NCI-H2196 treated with DMSO at 0.1 percent for 48 hours (cell line): ENCODE measurements at regions not wholly inside any gene's neighbourhood (a gene's known extent, or its start where the extent isn't known, plus 50 kb on each side); places are given as distances from the start of the nearest gene placed in this dataset.

ENCODE experiments used
- DNase-seq: peaks from one replicate; lab custom pipeline; 2025; ENCODE audit not compliant: unreplicated experiment; lab: John Stamatoyannopoulos, UW

DNA sequence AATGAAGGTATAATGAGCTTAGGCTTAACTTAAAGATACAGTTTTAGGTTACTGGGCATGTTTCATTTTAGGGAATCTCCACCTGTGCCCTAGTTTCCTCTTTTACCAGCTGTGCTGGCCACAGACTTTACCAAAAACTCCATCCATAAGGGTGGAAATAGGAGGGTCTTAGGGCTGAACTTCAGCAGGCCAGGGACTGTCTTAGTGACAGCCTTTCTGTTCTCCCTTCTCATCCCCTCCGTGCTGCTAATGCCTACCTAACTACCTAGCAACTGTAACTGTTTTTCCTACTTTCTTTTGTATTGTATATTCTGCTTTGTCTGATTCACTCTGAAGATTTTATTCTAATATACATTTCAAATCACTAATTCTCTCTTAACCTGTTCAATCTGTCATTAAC lies 1375.3 kb downstream of the PCDH18 start:
- DNase-seq, result no peak

DNA sequence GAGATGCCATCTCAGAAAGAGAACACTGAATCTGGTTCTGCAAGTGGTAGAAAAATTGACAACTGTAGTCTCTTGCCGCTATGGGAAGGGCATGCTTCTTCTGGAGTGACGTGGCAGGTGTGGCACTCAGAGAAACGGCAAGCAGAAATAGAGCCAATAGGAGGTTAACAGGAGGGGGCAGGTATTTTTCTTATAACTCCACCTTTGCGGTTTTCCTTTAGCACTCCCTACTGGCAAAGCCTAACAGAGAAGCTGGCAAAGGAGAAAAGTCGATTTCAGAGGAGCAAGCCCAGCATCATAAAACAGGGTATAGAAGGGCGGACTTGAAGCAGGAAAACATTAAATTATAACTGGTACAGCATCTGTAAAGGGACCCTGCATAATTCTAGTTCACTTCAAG lies 1382.2 kb downstream of the PCDH18 start:
- DNase-seq, result no peak

DNA sequence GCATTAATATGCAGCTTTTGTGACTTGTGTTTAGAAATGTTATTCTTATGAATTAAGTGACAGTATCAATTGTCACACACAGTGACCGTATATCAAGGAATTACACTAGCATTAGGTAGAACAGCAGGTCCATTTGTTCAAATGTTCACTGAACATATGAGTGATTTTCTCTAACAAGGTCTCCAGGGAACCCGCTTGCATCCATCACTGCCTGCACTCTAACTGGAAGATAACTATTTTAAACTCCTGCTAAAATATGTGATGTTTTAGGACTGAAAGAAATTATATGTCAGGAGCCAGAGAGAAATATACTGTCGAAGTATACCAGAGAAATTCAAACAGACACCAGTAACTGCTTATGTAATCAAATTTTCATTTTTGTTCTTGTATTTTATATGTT lies 1395.7 kb downstream of the PCDH18 start:
- DNase-seq, result no peak

DNA sequence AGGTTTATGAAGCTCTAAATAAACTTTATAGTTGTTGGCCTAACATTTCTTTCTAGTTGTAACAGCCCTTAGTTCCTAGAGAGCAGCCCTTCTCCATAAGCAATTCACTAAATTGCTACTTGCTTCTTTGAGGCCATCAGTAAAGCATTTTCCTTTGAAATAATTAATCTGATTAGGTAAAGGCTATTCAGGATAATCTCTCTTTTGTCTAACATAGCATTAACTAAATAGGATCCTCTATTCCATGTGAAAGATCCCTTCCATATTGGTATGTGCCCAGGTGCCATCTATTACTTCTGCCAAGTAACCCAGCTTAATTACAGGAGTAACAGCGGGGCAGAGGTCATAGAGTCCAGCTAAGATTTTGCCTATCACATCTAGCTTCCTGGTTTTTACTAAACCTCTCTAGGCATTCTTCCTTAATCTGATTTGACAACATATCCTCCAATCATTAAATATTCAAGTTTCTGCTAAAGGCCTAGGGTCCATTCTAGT lies 1408.0 kb downstream of the PCDH18 start:
- no peak for DNase-seq

DNA sequence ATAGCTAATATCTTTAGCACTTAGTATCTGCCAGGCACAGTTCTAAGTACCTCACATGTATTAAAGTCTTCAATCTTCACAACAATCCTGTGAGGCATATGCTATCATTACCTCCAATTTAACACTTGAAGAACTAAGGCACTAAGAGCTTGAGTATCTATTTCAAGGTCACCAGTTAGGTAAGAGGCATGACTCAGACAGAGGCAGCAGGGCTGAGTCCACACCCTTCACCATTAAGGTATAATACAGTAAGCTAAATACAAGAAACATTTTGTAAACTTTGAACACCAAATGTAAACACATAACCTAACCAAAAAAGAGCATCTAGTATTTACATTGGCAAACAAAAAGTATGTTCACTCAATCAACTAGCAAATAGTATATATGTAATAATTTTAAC lies 1410.9 kb downstream of the PCDH18 start:
- DNase-seq, result no peak

DNA sequence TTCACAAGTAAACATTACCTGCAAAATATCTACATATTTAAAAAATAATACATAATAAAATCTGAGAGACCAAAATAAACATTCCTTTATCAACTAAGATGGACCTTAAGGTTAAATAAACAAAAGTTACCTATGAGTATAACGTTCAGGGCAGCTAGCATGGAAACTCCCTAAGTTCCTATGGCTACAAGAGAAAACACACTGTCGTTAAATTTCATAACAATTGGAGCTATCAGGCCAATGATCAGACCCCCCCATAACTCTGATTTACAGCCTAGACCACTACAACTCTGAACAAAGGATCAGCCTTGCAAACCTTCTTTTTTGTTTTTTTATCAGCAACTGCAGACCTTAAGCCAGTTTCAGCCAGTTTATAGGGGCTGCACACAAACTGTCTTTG lies 1418.4 kb downstream of the PCDH18 start:
- no peak for DNase-seq

DNA sequence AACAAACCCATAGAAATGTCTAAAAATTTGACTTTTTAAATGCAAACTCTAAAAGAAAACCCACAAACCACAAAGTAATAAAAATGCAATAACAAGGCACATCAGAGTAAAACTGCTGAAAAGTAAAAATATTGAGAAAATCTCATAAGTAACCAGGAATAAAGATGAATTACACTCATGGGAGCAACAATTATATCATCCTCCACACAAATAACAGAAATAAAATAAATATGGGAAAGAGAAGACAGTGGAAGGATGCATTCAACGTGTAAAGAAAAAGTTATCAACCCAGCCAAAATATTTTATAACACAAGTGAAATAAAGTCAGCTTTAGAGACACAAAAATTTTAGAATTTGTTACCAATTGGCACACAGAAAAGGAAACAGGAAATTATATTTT lies 1420.2 kb downstream of the PCDH18 start:
- DNase-seq, result no peak

DNA sequence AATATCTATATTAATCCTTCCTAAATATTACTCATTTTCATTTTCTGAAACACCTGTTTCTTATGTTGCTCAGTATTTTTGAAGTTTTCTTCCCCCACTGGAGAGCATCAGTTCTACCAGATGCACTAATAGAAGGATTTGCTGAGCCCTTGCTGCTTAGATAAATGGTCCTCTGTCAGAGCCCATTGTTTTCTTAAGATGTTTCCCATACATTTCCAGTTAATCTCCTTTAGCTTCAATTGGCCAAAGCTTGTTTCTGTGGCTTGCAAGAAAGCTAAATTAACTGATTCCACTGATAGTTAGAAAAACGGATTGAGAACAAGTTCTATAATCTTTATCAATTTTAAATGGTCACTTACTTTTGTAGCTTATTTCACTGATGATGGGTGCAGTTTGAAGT lies 1425.5 kb downstream of the PCDH18 start:
- no peak for DNase-seq

DNA sequence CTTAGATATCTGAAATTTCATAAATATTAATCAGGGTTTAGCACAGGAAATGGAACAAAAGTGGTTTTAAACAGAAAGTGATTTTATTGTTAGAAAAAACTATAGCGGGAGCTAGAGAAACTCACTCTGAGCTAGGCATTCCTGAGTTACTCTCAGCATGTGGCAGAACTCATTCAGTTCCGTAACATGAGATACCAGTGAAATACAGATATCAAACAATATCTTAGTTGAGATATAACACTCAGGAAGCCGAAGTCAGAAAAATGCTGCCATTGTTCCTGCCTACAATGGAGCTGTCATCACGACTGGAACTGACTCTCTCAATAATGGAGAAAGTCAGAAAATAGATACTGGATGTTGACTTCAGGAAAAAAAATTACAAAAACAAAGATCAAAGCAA lies 1428.7 kb downstream of the PCDH18 start:
- DNase-seq, result no peak

DNA sequence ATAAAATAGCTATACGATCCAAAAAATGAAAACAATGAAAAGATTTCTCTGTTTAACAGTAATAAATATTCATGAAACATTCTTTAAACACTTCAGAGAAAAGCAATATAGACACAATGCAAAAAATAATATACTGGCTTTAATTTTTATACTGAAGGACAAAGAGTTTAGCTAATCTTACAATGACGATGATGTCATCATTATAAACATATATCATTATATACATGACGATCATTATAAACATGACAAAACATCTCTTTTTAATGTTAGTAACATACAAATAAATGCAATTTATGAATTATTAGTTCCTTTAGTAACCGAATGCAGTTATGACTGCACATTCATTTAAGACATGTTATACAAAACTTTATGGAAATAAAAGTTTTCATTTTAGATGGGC lies 1434.6 kb downstream of the PCDH18 start:
- DNase-seq, result no peak

DNA sequence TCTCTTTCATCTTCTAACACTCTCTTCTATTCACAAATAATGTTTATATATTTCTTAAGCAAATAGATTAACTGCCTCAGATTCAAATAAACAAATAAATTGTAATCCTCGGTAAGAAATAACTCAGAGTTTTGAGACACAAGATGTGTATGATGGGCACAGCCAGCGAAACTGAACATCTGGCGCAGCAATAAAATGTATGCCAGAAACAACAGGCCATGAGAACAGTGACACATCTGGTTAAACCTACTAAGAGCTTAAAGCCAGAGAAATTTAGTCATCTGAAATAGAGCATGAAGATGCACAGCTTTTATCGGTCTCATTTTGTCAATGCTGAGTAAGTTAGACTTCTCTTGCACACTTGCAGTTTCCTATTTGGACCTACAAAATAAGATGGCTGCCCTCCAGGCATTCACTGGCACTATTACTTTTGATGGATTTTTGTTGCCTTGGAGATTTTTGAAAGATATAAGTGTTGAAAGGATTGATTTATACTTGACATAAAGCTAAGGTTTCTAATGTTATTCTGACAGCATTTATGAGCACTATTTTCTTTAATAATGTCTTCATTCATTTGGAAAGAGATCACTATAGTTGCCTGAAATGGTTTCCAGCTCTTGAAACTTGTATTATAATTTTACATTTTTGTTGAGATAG lies 1444.0 kb downstream of the PCDH18 start:
- DNase-seq, result no peak

DNA sequence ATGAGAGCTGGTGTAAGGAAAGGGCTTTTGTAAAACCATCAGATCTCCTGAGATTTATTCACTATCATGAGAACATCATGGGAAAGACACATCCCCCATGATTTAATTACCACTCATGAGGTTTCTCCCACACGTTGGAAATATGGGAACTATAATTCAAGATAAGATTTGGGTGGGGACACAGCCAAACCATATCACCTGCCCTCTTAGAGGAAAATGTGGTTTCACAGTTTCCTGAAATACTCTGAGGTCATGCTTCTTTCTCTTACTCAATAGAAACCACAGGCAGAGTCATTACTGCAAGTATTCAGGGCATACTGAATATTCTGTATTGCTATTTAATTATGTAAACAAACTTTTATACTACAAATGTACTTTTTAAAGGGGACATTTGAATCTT lies 1453.3 kb downstream of the PCDH18 start:
- no peak for DNase-seq

DNA sequence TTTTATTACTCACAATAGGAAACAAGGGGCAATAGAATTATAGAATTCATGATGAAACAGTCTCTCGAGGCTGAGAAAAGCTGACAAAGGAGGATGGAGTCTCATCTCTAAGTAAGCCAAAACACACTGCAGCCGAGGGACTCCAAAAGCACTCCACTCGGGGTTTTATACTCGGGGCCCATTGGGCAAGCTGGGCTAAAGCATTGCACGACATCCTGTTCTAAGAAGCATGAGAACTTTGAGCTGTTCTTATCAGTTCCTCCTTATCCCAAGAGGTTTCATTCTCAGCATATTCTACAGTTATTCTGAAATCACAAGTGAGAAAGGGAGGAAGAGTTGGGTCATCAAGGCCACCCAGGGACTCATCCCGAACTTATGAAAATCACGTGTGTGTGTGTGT lies 1475.5 kb downstream of the PCDH18 start:
- DNase-seq, result no peak

DNA sequence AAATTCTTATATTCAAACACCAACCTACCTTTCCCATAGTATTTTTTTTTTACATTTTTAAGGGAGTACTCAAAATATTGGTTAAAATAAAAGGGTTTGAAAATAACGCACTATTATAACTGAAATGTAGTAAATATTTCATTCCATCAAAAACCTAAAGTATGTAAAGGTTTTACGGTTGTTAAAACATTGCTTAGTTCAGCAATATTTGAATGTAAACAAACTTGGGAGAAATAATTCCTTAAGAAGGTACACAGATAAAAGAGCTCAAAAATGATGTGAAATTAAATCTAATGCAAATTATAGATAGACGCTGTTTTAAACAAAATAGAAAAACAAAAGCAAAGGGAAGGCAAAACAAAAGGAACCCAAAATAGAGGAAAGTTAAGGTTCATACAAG lies 1476.9 kb downstream of the PCDH18 start:
- no peak for DNase-seq

DNA sequence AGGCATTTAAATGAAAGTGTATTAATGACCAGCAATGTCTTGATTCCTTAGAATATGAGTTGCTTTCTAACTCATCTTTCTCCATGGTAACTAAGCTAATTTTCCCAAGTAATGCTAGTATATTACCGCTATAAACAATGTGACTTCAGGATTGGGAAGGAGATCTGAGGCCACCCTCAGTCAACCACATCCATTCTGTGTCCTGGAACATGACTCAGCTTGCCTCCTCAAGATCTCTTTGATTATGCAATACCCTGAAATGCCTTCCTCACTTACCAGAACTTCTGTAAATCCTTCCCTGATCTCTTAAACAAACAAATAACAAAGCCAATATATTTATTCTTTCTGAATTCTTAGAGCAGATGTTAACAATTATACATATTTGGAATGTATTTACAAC lies 1495.5 kb downstream of the PCDH18 start:
- no peak for DNase-seq

DNA sequence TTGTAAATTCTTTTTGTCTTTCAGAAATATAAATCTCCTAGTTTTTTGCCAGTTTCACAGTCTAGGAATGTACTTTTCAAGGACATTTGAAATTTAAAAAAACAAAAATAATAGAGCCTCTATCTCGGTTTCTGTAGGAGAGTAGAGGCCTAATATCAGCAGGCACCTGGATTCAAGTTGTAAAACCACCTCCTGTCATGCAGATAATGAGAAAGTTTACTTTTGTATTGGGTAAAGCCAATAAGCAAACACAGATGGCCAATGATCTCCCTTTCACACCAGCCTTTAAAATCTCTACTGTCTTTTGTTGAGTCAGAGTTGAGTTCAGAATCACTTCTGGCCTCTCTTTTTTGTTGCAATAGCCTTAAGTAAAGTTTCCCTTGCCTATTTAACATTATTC lies 1499.9 kb downstream of the PCDH18 start:
- no peak for DNase-seq

DNA sequence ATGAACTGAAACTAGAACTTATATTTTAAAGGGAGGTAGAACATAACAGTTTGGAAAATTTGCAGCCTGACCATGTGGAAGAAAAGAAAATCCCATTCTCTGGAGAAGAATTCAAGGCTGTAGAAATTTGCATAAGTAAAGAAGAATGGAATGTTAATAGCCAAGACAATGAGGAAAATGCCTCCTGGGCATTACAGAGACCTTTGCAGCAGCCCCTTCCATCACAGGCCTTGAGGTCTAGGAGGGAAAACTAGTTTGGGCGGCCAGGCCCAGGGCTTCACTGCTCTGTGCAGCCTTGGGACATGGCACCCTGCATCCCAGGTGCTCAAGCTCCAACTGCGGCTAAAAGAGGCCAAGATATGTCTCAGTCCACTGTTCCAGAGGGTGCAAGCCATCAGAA lies 1506.8 kb downstream of the PCDH18 start:
- no peak for DNase-seq

DNA sequence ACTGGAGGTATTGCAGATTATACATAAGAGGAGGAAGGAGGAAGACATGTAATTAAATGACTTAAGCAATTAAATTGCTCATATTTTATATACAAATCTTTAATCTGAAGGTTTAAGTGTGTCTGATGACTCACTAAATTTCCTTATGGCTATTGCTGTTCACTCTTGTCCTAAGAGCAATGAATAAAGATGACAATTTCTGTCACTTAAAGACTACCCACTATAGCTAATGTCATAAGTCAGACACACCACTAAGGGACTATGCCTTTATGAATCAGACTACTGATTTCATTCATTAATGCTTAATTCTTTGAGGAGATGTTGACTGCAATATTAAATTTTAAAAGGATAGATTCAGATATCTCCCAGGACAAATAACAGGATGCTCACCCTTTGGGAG lies 1514.7 kb downstream of the PCDH18 start:
- DNase-seq, result no peak

DNA sequence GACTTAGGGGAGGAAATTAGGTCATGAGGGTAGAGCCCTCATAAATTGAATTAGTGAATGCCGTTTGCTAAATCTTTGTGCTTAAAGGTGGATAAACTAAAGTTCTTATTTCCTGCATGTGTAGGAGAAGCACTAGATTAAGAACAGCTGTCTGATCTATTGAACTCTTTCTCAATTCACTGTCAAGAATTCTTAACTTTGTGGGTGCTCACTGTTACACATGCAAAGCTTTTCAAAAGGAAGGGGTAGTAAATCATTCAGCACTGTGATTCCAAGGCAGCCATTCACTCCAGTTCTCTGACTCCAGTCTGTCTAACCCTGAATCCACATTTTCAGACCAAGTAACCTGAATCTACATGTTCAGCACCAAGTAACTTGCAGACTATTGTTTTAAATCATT lies 1520.1 kb downstream of the PCDH18 start:
- no peak for DNase-seq

DNA sequence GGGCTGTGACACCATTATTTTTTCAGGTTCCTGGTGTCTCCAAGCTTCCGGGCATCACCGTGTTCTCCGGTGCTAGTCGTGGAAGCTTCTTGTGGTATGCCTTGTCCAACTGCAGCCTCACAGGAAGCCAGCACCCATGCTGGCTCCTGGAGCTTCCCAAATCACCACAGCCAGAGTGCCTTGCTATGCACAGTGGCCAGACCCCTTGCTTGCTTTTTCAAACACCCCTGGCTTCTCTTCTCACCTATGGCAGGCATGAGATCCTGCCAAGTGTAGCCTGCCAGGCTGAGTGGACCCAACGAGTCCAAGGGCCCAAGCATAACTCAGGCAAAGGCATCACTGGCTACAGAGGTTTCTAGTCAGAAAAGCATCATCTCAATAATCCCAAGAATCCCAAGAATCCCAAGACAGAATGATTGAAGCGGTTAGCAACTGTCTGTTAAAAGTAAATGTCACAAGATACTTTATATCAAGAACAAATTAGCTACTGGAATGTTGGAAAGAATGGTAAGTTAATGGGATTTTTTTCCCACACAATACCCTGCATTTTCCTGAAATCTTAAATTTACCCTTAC lies 1522.9 kb downstream of the PCDH18 start:
- no peak for DNase-seq

DNA sequence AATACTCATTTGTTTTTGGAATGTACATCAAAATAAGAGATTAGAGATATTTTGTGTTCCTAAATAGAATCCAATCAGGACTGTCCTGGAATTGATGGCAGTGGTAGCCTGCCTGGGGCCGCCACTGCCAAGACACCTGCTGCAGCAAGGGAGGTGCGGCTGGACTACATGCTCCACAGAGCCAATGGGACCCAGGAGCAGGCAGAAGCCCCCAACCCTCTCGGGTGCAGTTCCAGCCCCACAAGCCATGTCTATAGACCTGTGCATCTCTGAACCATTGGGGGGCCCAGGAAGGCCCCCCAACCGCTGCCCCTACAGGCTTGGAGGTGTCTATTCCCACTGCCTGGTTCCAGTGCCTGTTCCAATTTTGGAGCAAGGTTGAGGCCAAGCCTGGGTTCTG lies 1524.3 kb downstream of the PCDH18 start:
- no peak for DNase-seq

DNA sequence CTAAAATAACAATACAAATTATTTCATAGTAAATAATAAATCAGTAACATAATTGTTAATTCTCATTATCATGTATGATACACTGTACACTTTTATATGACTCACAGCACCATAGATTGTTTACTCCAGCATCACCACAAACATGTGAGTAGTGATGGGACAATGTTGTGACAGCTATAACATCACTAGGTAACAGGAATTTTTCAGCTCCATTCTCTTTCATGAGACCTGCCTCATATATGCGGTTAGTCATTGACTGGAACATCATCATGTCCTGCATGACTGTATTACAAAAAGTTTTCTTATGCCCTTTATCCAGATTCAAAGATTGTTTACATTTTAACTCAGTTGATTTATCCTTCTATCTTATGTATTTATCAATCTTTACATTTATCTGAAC lies 1530.0 kb downstream of the PCDH18 start:
- DNase-seq, result no peak

DNA sequence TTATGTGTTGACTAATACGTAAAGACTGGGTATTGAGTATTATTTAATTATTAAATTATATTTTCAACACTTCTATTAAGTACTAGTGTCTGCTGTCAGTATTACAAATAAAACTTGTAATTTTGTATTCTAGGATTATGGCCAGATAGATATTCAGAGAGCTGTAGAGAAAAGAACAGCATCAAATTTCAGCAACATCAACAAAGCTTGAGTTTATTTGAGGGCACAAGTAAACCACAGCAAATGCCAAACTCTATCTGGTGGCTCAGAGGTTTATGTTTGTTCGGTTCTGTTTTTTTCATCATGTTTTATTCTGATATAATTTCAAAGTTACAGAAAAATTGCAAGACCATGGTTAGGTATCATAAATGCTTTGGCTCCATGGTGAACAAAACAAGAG lies 1530.5 kb downstream of the PCDH18 start:
- DNase-seq, result no peak
